Epidermal melanocyte (primary cell): ENCODE measurements at regions not wholly inside any gene's neighbourhood (a gene's known extent, or its start where the extent isn't known, plus 50 kb on each side); places are given as distances from the start of the nearest gene placed in this dataset.
"Not testable (repeated sequence)": the region's sequence is repeated elsewhere in the genome, so short reads cannot be mapped to it uniquely, and the experiment has no call there.

Source experiments
- DNase-seq: peaks from one replicate; pipeline ENCODE4 v3.0.0; 2011; ENCODE audit warnings: low spot score; ENCODE audit not compliant: insufficient read length

- DNase-seq: no peak
These were observed 81.7 kb upstream of the DNAJC10 start for GRCh38 chr2:182634386-182634785.

GRCh38 chr2:182636699-182637098, 79.4 kb upstream of the DNAJC10 start:
- no peak for DNase-seq

GRCh38 chr2:182638667-182639066, 77.4 kb upstream of the DNAJC10 start:
- DNase-seq: no peak

- no peak for DNase-seq
These were observed 76.1 kb upstream of the DNAJC10 start for GRCh38 chr2:182639971-182640370.

GRCh38 chr2:182642328-182642727, 73.7 kb upstream of the DNAJC10 start:
- no peak for DNase-seq

- DNase-seq: no peak
These were observed 69.1 kb upstream of the DNAJC10 start for GRCh38 chr2:182646763-182647498.

GRCh38 chr2:182647499-182647787, 68.6 kb upstream of the DNAJC10 start:
- no peak for DNase-seq

GRCh38 chr2:182649316-182649715, 66.7 kb upstream of the DNAJC10 start:
- no peak for DNase-seq

- DNase-seq: no peak
These were observed 65.4 kb upstream of the DNAJC10 start for GRCh38 chr2:182650704-182651103.

GRCh38 chr2:182652326-182652725, 63.7 kb upstream of the DNAJC10 start:
- DNase-seq: no peak

- DNase-seq: no peak
These were observed 60.3 kb upstream of the DNAJC10 start for GRCh38 chr2:182655750-182656149.

GRCh38 chr2:182664212-182664611, 51.8 kb upstream of the DNAJC10 start:
- DNase-seq: no peak

- DNase-seq: not testable (repeated sequence)
These were observed 50.6 kb upstream of the DNAJC10 start for GRCh38 chr2:182665500-182665899.
